ENCODE measurements at regions not wholly inside any gene's neighbourhood (a gene's known extent, or its start where the extent isn't known, plus 50 kb on each side); places are given as distances from the start of the nearest gene placed in this dataset.
A peak's percentile ranks its signal among the peaks of the same experiment; 100 is the strongest.

- TF ChIP-seq CTCF (conservative IDR thresholded peaks at IDR 0.05) (peak; percentile 80), ZFX (IDR thresholded peaks at IDR 0.05) (no peak)
Measured at GRCh38 chr17:70767102-70767701, 597.9 kb downstream of the KCNJ2 start.
